ENCODE measurements at regions not wholly inside any gene's neighbourhood (a gene's known extent, or its start where the extent isn't known, plus 50 kb on each side); places are given as distances from the start of the nearest gene placed in this dataset.

DNA sequence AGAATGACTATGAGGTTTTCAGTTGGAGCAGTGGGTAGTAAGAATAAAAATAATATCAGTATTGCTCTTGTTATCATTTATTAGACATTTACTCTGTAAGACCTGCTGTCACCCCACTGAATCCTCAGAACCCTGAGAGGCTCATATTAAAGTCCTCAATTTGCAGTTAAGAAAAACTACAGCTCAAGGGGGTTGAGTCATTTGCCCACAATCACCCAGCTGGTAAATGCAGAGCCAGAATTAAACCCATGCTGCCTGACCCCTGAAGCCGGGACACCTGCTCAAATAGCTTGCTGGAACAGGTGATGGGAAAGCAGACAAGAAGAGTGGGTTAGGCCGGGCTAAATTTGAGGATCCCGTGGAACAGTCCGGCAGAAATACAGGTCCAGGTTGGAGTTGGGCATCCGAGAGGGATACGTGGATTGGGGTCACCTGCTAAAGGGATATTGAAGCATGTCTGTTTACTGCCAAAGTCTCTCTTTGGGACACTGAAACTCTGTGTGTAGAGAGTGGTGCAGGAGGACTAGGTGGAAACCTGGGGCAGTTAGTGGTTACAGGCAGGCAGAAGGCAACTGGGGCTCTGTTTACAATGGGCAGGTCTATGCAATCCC lies 344.1 kb downstream of the CDC5L start:
- TF ChIP-seq, protein P1, sequence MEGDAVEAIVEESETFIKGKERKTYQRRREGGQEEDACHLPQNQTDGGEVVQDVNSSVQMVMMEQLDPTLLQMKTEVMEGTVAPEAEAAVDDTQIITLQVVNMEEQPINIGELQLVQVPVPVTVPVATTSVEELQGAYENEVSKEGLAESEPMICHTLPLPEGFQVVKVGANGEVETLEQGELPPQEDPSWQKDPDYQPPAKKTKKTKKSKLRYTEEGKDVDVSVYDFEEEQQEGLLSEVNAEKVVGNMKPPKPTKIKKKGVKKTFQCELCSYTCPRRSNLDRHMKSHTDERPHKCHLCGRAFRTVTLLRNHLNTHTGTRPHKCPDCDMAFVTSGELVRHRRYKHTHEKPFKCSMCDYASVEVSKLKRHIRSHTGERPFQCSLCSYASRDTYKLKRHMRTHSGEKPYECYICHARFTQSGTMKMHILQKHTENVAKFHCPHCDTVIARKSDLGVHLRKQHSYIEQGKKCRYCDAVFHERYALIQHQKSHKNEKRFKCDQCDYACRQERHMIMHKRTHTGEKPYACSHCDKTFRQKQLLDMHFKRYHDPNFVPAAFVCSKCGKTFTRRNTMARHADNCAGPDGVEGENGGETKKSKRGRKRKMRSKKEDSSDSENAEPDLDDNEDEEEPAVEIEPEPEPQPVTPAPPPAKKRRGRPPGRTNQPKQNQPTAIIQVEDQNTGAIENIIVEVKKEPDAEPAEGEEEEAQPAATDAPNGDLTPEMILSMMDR (IDR thresholded peaks at IDR 0.05): no peak
- no peak for TF ChIP-seq POLR2A (IDR thresholded peaks at IDR 0.05)
